NCI-H524 treated with DMSO at 0.1 percent for 48 hours (cell line): ENCODE measurements at regions not wholly inside any gene's neighbourhood (a gene's known extent, or its start where the extent isn't known, plus 50 kb on each side); places are given as distances from the start of the nearest gene placed in this dataset.
A peak's percentile ranks its signal among the peaks of the same experiment; 100 is the strongest.
"Not testable (repeated sequence)": the region's sequence is repeated elsewhere in the genome, so short reads cannot be mapped to it uniquely, and the experiment has no call there.

Source experiments
- DNase-seq: peaks from one replicate; lab custom pipeline; 2025; lab: John Stamatoyannopoulos, UW

- no peak for DNase-seq
Measured at GRCh38 chr1:38505944-38506343, 353.6 kb downstream of the RRAGC start.

- peak; percentile 12 for DNase-seq
Measured at GRCh38 chr1:38502758-38503157, 356.8 kb downstream of the RRAGC start.

GRCh38 chr1:38500891-38501290 lies 358.7 kb downstream of the RRAGC start:
- no peak for DNase-seq

- no peak for DNase-seq
Measured at GRCh38 chr1:38500352-38500751, 359.2 kb downstream of the RRAGC start.

GRCh38 chr1:38498686-38499085 lies 360.9 kb downstream of the RRAGC start:
- peak; percentile 14 for DNase-seq

DNA sequence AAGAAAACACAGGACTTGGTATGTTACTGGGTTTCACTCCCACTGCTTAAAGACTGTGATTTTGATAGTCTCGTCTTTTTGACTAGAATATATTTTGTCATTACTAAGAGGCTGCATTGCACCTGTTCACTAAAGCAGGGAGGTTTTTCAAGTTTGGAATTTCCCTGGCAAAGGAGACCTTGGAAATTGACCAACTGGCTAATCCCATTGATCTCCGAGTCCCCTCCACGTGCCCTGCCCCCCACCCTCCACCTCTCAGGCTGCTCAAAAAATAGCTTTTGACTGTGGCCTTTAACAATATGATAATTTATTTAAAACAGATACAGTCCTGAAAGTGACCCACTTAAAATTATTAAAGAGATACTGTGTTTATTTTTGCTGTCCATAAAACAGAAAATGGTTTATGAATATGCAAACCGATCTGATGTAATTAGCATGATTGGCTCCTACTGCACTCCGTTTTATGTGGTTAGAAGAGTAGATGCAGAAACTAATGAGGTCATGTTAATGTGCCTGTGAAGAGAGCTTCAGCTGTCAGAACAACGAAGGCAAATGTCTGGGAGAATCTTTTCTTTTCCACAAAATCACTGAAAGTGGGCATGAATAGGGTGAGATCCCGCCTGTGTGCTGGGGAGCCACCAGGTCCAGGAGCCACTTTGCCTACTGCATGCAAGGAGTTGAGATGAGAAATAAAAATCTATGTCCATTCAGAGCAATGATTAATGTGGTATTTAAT lies 361.5 kb downstream of the RRAGC start:
- no peak for DNase-seq

GRCh38 chr1:38493306-38493705 lies 366.3 kb downstream of the RRAGC start:
- not testable (repeated sequence) for DNase-seq

GRCh38 chr1:38489844-38490270 lies 369.7 kb downstream of the RRAGC start:
- no peak for DNase-seq

GRCh38 chr1:38488162-38488898 lies 371.2 kb downstream of the RRAGC start:
- no peak for DNase-seq

DNA sequence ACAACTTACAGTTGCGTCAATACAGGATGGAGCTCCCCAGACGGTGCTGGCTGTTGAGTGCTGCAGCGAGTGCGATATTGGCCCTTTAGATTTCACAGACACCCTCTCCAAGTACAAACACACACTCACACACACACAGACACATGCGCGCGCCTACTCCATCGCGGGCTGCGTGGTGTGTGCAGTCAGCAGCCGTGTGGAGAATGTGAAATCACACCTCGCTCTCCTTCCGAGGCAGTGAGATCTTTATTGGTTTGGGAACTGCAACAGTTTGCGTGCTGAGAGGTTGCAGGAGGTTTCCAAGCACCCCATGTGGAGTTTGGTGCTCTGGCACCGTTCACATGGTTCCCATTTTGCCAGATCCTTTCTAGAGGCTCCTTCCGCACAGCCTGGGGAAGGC lies 372.2 kb downstream of the RRAGC start:
- no peak for DNase-seq

DNA sequence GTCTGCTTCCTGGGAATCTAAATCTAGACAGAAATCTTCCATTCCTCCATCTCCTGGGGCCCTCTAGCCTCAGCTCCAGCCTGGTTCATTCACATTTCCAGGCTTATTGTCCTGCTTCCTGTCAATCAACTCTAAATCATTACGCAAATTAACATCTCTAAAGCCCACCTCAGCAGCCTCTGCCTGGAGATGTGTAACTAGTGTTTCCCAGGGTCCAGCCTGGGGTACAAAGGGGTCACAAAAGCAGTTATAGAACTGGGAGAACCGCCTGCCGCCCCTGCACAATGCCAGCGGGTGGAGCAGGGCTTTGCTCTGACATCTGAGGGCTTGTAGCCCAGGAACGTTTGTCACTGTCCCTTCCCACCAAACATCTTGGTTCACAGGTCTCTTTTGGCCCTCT lies 373.5 kb downstream of the RRAGC start:
- no peak for DNase-seq

- no peak for DNase-seq
Measured at GRCh38 chr1:38481871-38482826, 377.4 kb downstream of the RRAGC start.

DNA sequence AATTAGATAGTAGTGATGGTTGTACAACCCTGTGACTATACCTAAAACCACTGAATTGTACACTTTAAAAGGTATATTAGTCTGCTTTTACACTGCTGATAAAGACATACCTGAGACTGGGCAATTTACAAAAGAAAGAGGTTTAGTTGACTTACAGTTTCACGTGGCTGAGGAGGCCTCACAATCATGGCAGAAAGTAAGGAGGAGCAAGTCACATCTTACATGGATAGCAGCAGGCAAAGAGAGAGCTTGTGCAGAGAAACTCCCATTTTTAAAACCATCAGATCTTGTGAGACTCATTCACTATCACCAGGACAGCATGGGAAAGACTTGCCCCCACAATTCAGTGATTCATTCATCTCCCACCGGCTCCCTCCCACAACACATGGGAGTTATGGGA lies 379.9 kb downstream of the RRAGC start:
- DNase-seq: not testable (repeated sequence)

DNA sequence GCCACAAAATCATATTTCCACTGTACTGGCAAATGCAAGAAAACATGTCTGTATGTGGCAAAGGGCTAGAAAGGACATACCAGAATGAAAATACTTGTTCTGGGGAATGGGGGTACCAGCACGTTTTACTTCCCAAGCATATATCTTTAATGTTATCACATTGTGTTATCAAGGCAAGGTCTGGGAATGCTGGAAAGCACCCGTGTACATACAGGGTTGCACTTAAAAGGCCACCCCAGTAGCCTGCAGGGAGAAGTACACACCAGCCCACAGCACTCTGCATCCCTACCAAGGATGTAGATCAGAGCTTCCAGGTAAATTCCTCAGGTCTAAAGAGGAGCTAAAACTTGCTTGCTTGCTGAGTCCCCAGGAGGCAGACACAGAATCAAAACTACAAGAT lies 381.8 kb downstream of the RRAGC start:
- DNase-seq: no peak

- no peak for DNase-seq
Measured at GRCh38 chr1:38476850-38477178, 382.8 kb downstream of the RRAGC start.

- no peak for DNase-seq
Measured at GRCh38 chr1:38476111-38476849, 383.3 kb downstream of the RRAGC start.

- DNase-seq: no peak
Measured at GRCh38 chr1:38475624-38476005, 384.0 kb downstream of the RRAGC start.

GRCh38 chr1:38474738-38475623 lies 384.6 kb downstream of the RRAGC start:
- DNase-seq: no peak

DNA sequence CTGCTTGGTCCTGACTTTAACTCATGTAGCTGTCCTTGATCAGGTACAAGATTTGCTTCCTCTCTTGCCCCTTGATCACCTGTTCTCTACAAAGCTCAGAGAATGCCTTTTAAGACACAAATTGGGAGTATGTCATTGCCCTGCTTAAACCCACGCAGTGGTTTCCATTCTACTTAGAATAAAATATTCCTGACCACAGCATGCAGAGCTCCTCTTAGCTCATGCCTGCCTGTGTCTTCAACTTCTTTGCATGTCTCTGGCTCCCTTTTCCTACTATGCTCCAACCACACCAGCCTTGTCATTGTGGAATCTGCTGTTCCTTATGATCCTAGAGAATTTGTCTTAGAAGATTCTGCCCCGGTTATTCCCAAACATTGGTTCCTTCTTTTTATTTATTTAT lies 393.1 kb downstream of the RRAGC start:
- no peak for DNase-seq

DNA sequence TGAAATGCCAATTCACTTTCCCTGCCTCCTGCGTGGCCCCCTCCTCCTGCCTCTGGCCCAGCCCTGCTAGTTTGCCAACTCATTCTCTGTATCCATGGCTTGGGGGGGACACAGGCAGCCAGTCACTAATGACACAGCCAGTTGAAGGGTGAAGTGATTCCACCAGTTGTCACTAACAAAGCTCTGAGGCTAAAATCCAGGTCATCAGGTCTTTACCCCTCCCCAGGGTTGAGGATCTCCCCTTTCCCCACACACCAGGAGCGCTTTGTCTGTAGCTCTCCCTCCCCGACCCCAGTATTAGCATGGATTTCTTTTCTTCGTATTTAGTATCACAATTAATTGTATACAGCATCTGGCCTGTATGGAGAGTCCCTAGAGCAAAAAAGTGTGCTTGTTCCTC lies 394.1 kb downstream of the RRAGC start:
- DNase-seq: no peak
